NCI-H146 treated with DMSO at 0.1 percent for 48 hours (cell line): ENCODE measurements at regions not wholly inside any gene's neighbourhood (a gene's known extent, or its start where the extent isn't known, plus 50 kb on each side); places are given as distances from the start of the nearest gene placed in this dataset.
"Not testable (repeated sequence)": the region's sequence is repeated elsewhere in the genome, so short reads cannot be mapped to it uniquely, and the experiment has no call there.

Experiments
- DNase-seq: peaks from one replicate; lab custom pipeline; 2025; ENCODE audit not compliant: unreplicated experiment; lab: John Stamatoyannopoulos, UW

DNA sequence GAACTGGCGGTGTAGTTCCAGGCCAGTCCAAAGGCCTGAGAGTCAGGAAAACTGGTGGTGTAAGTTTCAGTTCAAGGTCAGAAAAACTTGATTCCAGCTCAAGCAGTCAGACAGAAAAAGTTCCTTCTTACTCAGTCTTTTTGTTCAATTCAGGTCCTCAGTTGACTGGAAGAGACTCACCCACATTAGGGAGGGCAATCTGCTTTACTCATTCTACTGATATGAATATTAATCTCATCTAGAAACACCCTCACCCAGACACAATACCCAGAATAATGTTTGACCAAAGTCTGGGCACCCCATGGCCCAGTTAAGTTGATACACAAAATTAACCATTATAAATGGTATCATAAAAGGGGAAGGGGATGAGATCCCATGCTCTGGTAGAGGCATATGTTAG is 50.1 kb upstream of the LTA4H start:
- DNase-seq = no peak

DNA sequence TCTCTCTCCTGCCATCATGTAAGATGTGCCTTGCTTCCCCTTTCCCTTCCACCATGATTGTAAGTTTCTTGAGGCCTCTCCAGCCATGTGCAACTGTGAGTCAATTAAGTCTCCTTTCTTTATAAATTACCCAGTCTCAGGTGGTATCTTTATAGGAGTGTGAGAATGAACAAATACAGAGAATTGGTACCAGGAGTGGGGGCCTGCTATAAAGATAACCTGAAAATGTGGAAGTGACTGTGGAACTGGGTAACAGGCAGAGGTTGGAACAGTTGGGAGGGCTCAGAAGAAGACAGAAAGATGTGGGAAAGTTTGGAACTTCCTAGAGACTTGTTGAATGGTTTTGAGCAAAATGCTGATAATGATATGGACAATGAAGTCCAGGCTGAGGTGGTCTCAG is 50.8 kb upstream of the LTA4H start:
- not testable (repeated sequence) for DNase-seq

DNA sequence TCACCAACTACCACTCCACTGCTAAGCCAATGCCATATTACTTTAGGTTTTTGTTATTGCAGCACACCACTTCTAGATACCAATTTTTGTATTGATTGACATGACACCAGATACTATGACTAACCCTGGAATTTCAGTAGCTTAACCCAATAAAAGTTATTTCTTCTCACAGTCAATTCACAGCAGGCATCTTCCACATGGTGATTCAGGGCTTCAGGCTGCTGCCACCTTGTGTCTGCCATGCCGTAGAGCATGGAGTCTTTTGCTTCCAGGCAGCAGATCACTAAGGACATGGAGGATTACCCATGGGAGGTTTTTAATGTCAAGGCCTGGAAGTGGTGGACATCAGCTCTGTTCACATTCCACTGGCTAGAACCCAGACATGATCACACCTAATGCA is 56.4 kb upstream of the LTA4H start:
- no peak for DNase-seq

DNA sequence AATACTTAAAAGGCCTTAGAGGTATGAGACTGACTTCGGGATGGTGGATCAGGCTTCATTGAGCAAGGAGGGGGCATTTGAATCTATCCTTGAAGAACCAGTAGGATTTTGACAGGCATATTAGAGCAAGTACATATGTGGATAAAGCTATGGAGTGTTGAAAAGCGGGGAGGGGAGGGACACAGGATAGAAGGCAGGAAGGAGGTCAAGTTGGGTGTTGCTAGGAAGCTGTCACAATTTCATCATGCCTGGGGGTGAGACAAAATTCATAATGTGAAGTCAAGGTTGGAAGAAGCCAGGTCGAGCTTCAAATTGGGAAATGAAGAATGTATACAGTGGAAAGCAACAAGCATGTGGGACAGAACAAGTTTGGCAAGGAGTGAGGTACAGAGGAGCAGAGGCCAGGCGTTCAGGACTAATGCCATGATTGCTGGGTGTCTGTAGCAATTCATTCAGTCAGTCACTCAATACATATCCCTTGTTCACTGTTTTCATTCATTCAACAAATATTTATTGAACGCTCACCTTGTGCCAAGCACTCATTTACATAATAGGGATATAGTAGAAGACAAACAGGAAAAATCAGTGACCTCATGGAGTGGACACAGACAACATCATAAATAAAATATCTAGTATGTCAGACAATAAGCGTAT is 58.3 kb upstream of the LTA4H start:
- no peak for DNase-seq

DNA sequence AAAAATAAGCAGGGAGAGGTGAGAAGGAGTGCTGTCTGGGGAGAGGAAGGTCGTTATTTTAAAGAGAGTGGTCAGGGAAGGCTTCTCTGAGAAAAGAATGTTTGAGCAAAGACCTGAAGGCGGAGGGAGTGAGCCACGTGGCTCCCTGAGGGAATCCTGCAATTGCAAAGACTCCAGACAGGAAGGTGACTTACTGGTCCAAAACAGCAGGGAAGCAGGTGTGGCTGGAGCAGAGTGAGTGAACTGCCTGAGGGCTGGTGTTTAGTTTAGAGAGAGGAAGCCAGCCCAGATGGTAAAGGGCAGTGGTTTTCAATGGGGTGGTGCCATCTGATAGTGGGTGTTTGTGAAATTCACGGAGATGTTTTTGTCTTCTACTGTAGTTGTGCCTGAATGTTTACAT is 58.8 kb upstream of the LTA4H start:
- DNase-seq = peak; percentile 91

DNA sequence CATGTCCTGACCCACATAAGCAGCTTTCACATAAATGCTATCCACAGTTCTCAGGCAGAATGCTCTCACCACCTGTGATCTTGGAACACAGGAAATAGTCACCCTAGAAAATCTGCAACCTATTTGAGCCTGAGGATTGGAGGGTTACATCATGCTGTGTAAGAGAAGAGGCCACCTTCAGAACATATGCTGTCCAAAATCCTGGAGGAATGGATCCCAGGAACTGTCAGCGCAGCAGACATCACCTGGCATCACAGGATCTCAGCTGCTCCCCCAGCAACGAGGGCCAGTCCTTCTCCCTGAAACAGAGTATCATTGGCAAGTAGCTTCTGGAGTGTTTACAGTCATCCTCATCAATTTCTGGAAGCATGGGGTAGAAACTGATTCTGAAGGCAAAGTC is 63.2 kb upstream of the LTA4H start:
- DNase-seq = no peak

DNA sequence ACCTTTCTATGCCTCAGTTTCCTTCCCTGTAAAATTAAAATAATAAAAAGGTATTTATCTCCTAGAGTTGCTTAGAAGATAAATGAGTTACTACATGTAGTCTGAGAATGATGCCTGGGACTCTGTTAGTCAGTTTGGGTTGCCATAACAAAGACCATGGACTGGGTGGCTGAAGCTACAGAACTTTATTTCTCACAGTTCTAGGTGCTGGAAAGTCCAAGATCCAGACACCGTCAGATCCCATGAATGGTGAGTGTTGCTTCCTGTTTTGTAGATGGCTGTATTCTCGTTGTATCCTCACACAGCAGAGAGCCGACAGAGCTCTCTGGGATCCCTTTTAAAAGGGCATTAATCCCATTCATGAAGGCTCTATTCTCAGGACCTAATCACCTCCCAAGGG is 64.0 kb upstream of the LTA4H start:
- DNase-seq = no peak

DNA sequence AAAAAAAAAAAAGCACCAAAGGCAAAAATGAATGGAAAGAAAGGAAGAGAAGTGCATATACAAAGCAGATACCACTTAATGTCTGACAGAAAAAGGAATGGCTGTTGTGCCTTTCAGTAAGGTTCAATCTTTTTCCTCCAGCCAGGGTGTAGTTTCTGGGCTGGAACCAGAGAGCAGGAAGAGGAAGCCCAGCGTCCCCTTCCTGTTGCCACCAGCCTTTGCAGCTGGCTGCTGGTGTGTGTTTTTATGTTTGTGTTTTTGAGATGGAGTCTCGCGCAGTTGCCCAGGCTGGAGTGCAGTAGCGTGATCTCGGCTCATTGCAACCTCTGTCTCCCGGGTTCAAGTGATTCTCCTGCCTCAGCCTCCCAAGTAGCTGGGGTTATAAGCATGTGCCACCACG is 64.6 kb upstream of the LTA4H start:
- DNase-seq = no peak

DNA sequence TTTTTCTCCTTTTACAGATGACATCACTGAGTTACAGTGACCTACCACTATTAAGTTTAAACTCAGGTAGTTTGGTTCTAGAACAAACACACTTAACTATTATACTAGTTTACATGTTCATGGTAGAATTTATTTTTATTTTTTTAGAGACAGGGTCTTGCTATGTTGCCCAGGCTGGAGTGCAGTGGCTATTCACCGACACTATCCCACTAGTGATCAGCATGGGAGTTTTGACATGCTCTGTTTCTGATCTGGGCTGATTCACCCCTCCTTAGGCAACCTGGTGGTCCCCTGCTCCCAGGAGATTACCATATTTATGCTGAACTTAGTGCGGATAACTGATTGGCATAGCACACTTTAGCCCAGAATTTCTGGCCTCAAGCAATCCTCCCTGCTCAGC is 66.4 kb upstream of the LTA4H start:
- no peak for DNase-seq

DNA sequence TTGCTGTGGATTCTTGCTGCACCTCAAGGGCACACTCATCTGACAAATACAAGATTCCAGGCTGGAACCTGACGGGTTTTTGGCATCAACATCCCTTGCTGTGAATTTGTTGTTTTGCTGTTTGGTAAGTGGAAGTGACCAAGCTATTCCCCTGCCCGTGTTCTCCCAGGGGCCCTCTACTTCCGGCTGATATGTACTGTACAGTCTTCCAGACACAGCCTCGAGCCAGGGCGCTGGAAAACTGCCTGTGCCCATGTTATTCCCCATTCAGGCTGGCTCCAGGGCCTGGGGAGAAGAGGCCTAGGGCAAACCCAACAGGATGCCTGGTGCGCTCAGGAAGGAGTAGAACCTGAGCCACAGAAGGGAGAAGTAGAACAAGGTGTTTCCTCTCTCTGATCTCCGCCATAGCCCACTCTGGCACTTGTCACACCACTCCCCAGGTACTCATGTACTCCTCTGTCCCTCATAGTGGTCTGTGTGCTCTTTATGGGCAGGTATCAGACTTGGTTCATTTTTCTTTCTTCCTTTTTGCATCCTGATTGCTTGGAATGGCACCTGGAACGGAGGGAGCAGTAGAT is 67.8 kb upstream of the LTA4H start:
- no peak for DNase-seq

DNA sequence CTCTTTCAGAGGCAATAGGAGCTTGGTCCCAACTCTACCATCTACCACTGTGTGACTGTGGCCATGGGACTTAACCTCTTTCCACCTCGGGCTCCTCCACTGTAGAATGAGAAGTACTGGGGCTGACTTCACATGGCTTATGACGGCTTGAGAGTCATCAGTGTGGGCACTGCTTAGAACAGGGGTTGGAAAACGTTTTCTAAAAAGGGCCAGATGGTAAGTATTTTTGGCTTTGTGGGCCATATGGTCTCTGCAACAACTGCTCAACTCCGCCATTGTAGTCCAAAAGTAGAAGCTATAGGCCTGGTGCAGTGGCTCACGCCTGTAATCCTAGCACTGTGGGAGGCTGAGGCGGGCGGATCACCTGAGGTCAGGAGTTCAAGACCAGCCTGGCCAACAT is 69.2 kb upstream of the LTA4H start:
- no peak for DNase-seq

DNA sequence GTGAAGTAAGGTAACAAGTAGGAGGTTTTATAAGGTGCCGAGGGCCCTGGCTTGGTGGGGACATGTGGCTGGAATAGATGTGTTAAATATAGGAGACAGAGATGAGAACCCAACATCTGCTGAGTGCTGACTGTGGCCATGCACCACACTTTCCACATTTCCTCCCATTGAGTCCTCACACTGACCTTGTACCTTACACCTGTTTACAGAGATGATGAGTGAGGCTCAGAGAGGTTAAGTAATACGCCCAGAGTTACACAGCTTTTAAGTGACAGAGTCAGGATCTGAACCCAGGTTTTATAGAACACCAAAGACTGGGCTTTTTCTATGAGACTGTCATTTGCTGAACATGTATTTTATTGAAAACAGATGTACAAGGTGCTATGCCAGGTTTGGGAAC is 70.8 kb upstream of the LTA4H start:
- DNase-seq = no peak

DNA sequence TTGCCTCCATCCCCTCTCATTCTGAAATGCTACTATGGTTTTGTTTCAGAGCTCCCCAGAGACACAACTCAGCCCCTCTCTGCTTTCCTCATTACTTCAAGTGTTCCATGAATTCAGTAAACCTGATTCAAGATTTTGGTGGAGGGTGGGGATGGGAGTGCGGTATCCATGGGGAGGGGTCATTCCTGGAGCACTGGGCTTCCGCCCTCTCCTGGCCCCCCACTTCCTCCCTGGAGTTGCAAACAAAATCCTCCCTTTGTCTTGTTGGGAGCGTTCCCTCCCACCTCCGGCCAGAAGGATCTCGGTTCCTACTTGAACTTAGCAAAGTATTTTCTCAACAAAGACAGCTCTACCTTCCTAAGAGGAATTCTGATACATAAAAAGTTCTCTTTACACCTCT is 71.8 kb upstream of the LTA4H start:
- DNase-seq = no peak

DNA sequence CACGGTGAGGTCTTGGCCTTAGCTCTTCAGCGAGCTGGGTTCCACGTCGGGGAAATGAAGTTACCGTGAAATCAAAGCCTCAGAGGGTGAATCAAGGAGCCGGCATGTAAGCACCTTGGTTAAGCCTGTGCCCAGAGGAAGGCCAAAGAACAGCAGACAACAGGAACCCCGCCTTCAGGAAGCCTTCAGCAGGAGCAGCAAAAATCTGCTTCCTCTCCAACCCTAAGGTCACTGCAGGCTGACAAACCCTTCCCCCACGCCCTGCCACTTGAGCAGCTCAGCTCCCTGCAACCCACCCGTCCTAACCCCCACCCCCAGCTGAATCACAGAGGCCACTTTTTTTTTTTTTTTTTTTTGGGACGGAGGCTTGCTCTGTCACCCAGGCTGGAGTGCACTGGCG is 72.9 kb upstream of the LTA4H start:
- no peak for DNase-seq

DNA sequence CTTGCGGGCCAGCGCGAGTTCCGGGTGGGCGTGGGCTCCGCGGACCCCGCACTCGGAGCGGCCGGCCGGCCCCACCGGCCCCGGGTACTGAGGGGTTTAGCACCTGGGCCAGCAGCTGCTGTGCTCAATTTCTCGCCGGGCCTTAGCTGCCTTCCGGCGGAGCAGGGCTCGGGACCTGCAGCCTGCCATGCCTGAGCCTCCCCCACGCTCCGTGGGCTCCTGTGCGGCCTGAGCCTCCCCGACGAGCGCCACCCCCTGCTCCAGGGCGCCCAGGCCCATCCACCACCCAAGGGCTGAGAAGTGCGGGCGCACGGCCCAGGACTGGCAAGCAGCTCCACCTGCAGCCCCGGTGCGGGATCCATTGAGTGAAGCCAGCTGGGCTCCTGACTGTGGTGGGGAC is 73.6 kb upstream of the LTA4H start:
- DNase-seq = not testable (repeated sequence)

DNA sequence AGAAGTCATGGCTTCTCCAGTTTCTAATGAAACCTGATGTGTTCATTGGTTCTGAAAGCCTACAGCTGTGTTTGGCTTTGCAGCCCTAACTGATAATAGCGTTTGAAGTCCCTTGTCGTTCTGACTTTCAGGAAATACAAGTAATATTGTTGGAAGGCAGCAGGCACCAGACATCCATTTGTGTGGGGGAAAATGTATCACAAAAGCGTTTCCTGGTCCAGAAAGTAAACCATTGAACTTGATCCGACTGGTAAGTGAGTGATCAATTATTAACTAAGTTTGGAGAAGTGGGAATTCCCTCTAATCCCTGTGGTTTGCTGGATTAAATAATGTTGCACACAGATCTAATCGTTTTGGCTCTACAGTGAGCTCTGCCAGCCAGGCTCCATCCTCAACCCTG is 77.3 kb upstream of the LTA4H start:
- peak; percentile 26 for DNase-seq

DNA sequence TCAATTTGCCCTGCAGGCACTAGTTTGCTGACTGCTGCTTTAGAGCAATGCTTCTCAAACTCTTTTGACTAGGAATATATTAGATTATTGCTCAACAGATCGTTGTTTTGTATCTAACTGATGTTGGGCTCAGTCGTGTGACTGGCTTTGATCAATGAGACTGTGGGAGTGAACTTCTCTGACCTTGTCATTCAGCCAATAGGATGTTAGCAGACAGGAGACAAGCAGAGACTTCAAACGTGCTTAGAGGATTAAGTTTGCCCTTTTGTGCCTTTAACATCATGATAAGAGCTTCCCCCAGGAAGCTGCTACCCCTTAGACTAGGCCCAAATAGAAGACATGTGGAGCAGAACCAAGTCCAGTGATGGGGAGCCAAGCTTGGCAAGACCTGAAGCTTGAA is 76.7 kb upstream of the ELK3 start:
- DNase-seq = no peak

DNA sequence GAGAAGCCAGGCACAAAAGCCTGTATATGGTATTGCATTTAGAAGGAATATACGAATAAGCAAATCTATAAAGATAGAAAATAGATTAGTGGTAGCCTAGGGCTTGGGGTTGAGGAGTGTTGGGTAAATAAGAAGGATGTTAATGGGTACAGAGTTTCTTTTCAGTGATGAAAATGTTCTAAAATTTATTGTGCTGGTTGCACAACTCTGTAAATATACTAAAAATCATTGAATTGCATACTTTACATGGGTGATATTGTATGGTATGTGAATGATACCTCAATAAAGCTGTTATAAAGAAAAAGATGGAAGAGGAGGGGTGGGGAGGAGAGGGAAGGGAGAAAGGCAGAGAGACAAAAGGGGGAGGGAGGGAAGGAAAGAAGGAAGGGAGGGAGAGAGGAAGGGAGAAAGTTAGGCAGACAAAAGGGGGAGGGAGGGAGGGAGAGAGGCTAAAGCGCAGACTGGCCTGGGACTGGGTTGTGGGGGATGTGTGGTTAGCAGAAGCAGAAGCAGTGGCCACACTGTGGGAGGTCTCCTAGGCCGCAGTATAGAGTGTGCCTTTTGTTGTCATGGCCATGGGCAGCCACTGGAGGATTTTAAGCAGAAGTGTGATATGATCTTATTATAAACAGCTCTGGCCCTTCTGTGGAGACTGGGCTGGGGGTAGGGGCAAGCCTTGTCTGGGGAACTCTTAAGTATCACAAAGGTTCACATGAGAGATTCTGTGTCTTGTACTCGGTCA is 73.6 kb upstream of the ELK3 start:
- no peak for DNase-seq

DNA sequence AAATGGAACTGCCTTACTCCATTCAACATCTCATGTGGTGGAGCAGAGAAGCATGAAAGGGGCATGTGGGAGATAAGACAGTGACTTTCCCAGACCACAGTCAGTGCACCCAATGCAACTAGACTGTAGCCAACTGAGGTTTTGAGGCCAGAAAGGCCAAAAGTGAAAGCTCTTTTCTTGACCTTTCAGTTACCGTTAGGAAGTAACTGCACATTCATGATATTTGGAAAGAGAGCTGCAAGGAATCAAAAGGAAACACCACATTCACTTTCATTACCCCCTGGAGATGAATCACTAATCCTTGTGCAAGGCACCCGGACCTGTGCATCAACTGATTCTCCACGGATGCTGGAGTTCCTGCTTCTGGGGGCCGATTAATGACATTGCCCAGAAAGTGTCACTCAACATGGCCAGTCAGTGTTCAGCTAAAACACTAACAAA is 72.9 kb upstream of the ELK3 start:
- DNase-seq = no peak

DNA sequence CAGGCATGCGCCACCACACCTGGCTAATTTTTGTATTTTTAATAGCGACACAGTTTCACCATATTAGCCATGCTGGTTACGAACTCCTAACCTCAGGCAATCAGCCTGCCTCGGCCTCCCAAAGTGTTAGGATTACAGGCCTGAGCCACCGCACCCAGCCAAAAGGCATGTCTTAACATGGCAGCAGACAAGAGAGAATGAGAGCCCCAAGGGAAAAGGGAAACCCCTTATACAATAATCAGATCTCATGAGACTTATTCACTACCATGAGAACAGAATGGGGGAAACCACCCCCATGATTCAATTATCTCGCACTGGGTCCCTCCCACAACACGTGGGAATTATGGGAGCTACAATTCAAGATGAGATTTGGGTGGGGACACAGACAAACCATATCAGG is 65.9 kb upstream of the ELK3 start:
- not testable (repeated sequence) for DNase-seq

DNA sequence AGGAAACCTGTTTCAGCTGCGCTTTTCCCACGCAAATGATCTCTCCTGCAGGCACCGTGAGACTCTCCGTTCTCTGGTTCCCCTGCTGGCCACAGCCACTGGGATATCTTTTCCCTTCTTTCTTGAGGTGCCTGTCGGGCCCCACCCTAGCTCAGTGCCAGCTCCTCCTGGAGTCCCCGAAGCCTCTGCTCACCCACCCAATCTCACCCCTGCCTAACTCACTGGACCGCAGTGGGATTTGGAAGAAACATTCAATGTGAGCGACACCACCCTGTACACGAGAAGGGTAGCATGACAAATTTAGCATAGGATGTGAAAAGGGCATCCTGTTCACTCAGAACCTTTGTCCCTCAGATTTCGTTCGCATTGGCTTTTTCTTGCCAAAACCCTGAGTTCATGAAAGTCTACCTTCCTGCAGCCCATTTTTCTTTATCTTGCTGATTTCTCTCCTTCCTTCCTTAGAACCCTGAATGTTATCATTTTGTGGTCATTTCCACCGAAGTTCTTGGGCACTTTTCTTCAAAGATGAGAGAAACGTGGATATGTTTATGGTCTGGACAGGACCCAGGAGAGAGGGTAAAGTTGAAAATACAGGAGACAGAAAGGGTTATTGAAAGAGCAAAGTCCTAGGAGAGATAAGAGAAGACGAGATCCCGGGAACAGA is 63.6 kb upstream of the ELK3 start:
- no peak for DNase-seq

DNA sequence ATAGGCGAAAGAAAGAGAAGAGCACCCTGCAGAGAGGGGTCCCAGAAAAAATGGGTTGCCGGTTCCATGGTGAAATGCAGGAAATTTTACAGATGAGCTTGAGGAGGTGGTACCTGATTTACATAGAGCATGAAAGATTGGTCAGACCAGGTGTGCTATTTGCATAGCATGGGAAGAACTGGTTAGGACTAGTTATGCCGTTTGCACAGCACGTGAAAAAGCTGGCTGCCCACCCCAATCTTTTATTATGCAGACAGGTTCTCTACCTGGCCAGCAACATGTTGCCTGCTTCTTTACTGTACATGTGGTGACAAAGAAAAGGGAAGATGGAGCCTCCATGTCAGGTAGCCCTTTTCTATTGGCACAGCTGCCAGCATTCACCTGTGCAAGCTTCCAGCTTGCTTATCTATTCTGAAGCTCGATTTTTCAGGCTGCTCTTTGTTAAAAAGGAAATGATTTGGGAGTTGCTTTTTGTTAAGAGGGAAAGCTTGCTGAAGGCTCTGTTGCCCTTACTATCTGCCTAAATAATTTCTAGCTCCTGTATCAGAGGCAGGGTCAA is 62.9 kb upstream of the ELK3 start:
- DNase-seq = peak; percentile 81
